HepG2 (cell line): ENCODE measurements at regions not wholly inside any gene's neighbourhood (a gene's known extent, or its start where the extent isn't known, plus 50 kb on each side); places are given as distances from the start of the nearest gene placed in this dataset.

Experiments used
- ATAC-seq: fragments of 200-7000 bp; cut with Tn5 transposase; 3 replicates; pipeline ENCODE4 v1.9.1; 2020; ENCODE audit warnings: mild to moderate bottlenecking, moderate library complexity
- BruUV-seq: library from RNA; stranded (reverse); fragments of 400-500 nt; replicated peaks from 2 replicates; lab custom pipeline; 2021; lab: Mats Ljungman, UMichigan
- CTCF ChIA-PET: fragments of 300-600 bp; formaldehyde crosslinking; extraction: SDS; loops from one replicate; lab custom pipeline; 2021; ENCODE audit warnings: low total read pairs, inconsistent platforms, low intra/inter-chr PET ratio; lab: Yijun Ruan, JAX
- POLR2A ChIA-PET: fragments of 350-600 bp; sonication (Branson Sonifier 250); formaldehyde crosslinking; loops from one replicate; lab custom pipeline; 2020; ENCODE audit warnings: antibody characterized with exemption, inconsistent platforms; lab: Yijun Ruan, JAX
- DNase-seq: peaks from one replicate; pipeline ENCODE4 v3.0.0-alpha.2; 2015; ENCODE audit warnings: low spot score
- FAIRE-seq: peaks from 3 replicates; lab custom pipeline; 2011; peaks lifted over from hg19 to GRCh38; lab: Jason Lieb, UNC
- H2AFZ ChIP-seq: one replicate; pipeline ENCODE4 v1.6.1; 2011; ENCODE audit warnings: low read length, inconsistent platforms
- H3K27ac ChIP-seq: fragments of 300-600 bp; 3 replicates; pipeline ENCODE4 v1.8.0; 2011; ENCODE audit warnings: mixed run types, mild to moderate bottlenecking, mixed read lengths, low read length, inconsistent platforms; ENCODE audit not compliant: insufficient read depth; ENCODE audit errors: extremely low read length
- H3K27me3 ChIP-seq, 2 experiments: fragments of 200-600 bp in 1 of 2; 2 replicates in 1 of 2; 3 replicates in 1 of 2; pipeline versions ENCODE4 v1.6.0 to v1.8.0; 2011; ENCODE audit warnings: low read length in 2 of 2, mild to moderate bottlenecking in 2 of 2, moderate library complexity in 2 of 2, inconsistent platforms in 1 of 2; ENCODE audit not compliant: insufficient read depth in 2 of 2, control insufficient read depth in 1 of 2
- H3K36me3 ChIP-seq, 2 experiments: fragments of 200-600 bp in 1 of 2; replicated peaks in 1 of 2; 2 replicates in 1 of 2; 3 replicates in 1 of 2; pipeline versions ENCODE4 v1.5.1 to v1.8.0; 2011; ENCODE audit warnings: low read length in 2 of 2, inconsistent platforms in 1 of 2; ENCODE audit not compliant: insufficient read depth in 2 of 2, control insufficient read depth in 1 of 2
- H3K4me1 ChIP-seq: 2 replicates; pipeline ENCODE4 v1.5.1; 2012; ENCODE audit warnings: low read length, inconsistent platforms; ENCODE audit not compliant: insufficient read depth
- H3K4me2 ChIP-seq: 2 replicates; pipeline ENCODE4 v1.6.0; 2011; ENCODE audit warnings: low read depth, low read length, inconsistent platforms
- H3K4me3 ChIP-seq, 3 experiments: fragments of 200-600 bp in 1 of 3; sonication (generic), shearing (Covaris generic) in 1 of 3; replicated peaks in 1 of 3; 2 replicates each; pipeline ENCODE4 v1.5.1; 2011 to 2016; ENCODE audit warnings: low read length in 3 of 3, inconsistent platforms in 2 of 3, low read depth in 2 of 3, mild to moderate bottlenecking in 2 of 3, control low read depth in 1 of 3, mixed read lengths in 1 of 3; ENCODE audit not compliant: insufficient read depth in 1 of 3
- H3K79me2 ChIP-seq: one replicate; pipeline ENCODE4 v1.6.1; 2011; ENCODE audit warnings: low read length, inconsistent platforms; ENCODE audit not compliant: insufficient read depth
- H3K9ac ChIP-seq: 2 replicates; pipeline ENCODE4 v1.6.0; 2011; ENCODE audit warnings: mild to moderate bottlenecking, low read depth, low read length, inconsistent platforms; ENCODE audit not compliant: insufficient read depth
- H3K9me3 ChIP-seq: 2 replicates; pipeline ENCODE4 v1.5.1; 2012; ENCODE audit warnings: mild to moderate bottlenecking, low read length
- H4K20me1 ChIP-seq: 2 replicates; pipeline ENCODE4 v1.6.0; 2011; ENCODE audit warnings: inconsistent platforms, mild to moderate bottlenecking, low read length, moderate library complexity; ENCODE audit not compliant: insufficient read depth
- E2F2 ChIP-seq: sonication (generic); formaldehyde crosslinking; IDR thresholded peaks from 2 replicates; pipeline ENCODE4 v1.4.0; 2020; ENCODE audit warnings: missing genetic modification reagents, borderline replicate concordance
- HES4 ChIP-seq: sonication (generic); formaldehyde crosslinking; IDR thresholded peaks from 2 replicates; pipeline ENCODE4 v1.9.0; 2021; ENCODE audit warnings: mild to moderate bottlenecking, missing genetic modification reagents, borderline replicate concordance
- KDM6A ChIP-seq: IDR thresholded peaks from 2 replicates; pipeline ENCODE4 v1.6.1; 2016; ENCODE audit warnings: low read depth
- SMYD3 ChIP-seq: sonication (generic); formaldehyde crosslinking; IDR thresholded peaks from 2 replicates; pipeline ENCODE4 v1.8.1; 2023; ENCODE audit warnings: mild to moderate bottlenecking, missing genetic modification reagents
- TBP ChIP-seq: sonication (generic); formaldehyde crosslinking; IDR thresholded peaks from 2 replicates; pipeline ENCODE4 v1.5.0; 2020; ENCODE audit warnings: missing genetic modification reagents
- TFDP1 ChIP-seq: IDR thresholded peaks from 2 replicates; pipeline ENCODE4 v1.6.1; 2016; ENCODE audit warnings: missing compliant biosample characterization, missing genetic modification reagents, borderline replicate concordance
- ZBTB43 ChIP-seq: sonication (generic); formaldehyde crosslinking; conservative IDR thresholded peaks from 2 replicates; pipeline ENCODE4 v1.4.0; 2020; ENCODE audit warnings: missing genetic modification reagents
- ZFP82 ChIP-seq: sonication (generic); formaldehyde crosslinking; IDR thresholded peaks from 2 replicates; pipeline ENCODE4 v1.5.1; 2020; ENCODE audit warnings: mild to moderate bottlenecking, missing genetic modification reagents, borderline replicate concordance
- ZNF160 ChIP-seq: sonication (generic); formaldehyde crosslinking; IDR thresholded peaks from 2 replicates; pipeline ENCODE4 v1.8.0; 2022; ENCODE audit warnings: mild to moderate bottlenecking, inconsistent platforms, missing genetic modification reagents
- ZNF280B ChIP-seq: sonication (generic); formaldehyde crosslinking; IDR thresholded peaks from 2 replicates; pipeline ENCODE4 v1.5.0; 2020; ENCODE audit warnings: missing genetic modification reagents, mild to moderate bottlenecking, borderline replicate concordance
- ZNF350 ChIP-seq: sonication (generic); formaldehyde crosslinking; IDR thresholded peaks from 2 replicates; pipeline ENCODE4 v1.4.0; 2020; ENCODE audit warnings: mild to moderate bottlenecking, low read depth, missing genetic modification reagents, borderline replicate concordance
- ZNF577 ChIP-seq: sonication (generic); formaldehyde crosslinking; IDR thresholded peaks from 2 replicates; pipeline ENCODE4 v1.4.0; 2020; ENCODE audit warnings: mild to moderate bottlenecking, low read depth, missing genetic modification reagents, borderline replicate concordance
- ZNF644 ChIP-seq: IDR thresholded peaks from 2 replicates; pipeline ENCODE4 v1.6.1; 2016; ENCODE audit warnings: low read depth
- ZNF674 ChIP-seq: sonication (generic); formaldehyde crosslinking; IDR thresholded peaks from 2 replicates; pipeline ENCODE4 v1.5.0; 2020; ENCODE audit warnings: low read depth, mild to moderate bottlenecking, missing genetic modification reagents
- WGBS: methylation state at CpG from one replicate; pipeline ENCODE4 v1.1.6; 2017; ENCODE audit warnings: low lambda C conversion rate; 5-methylcytosine and 5-hydroxymethylcytosine counted together
- in situ Hi-C: cut with HindIII; loops from 2 replicates; pipeline ENCODE4 v1.10.0; 2017; ENCODE audit warnings: low pct_unique_long_range_greater_than_20kb; ENCODE audit not compliant: extremely low pct_ligation_motif_present
- intact Hi-C: fragments of 100-400 bp; cut with micrococcal nuclease; formaldehyde crosslinking; loops from one replicate; pipeline ENCODE4 v1.10.0; 2022; ENCODE audit not compliant: unreplicated experiment
- TF ChIP-seq, protein P1 (sequence below): sonication (generic); formaldehyde crosslinking; IDR thresholded peaks from 2 replicates; pipeline ENCODE4 v1.4.0; 2020; ENCODE audit warnings: missing genetic modification reagents

- no peak for TF ChIP-seq ZNF644 (CRISPR knock-in tag)
- TF ChIP-seq ZNF160 (CRISPR knock-in tag) = no peak
- TF ChIP-seq ZNF350 (CRISPR knock-in tag) = no peak
- no peak for TF ChIP-seq ZNF280B
- no peak for TF ChIP-seq ZNF577 (CRISPR knock-in tag)
- TF ChIP-seq ZNF674 = no peak
- TF ChIP-seq SMYD3 (CRISPR knock-in tag) = no peak
- TF ChIP-seq, protein P1, sequence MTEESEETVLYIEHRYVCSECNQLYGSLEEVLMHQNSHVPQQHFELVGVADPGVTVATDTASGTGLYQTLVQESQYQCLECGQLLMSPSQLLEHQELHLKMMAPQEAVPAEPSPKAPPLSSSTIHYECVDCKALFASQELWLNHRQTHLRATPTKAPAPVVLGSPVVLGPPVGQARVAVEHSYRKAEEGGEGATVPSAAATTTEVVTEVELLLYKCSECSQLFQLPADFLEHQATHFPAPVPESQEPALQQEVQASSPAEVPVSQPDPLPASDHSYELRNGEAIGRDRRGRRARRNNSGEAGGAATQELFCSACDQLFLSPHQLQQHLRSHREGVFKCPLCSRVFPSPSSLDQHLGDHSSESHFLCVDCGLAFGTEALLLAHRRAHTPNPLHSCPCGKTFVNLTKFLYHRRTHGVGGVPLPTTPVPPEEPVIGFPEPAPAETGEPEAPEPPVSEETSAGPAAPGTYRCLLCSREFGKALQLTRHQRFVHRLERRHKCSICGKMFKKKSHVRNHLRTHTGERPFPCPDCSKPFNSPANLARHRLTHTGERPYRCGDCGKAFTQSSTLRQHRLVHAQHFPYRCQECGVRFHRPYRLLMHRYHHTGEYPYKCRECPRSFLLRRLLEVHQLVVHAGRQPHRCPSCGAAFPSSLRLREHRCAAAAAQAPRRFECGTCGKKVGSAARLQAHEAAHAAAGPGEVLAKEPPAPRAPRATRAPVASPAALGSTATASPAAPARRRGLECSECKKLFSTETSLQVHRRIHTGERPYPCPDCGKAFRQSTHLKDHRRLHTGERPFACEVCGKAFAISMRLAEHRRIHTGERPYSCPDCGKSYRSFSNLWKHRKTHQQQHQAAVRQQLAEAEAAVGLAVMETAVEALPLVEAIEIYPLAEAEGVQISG (CRISPR knock-in tag) = no peak
These were observed 891.1 kb downstream of the USP25 start (continued) for GRCh38 chr21:16620786-16621320.

DNA sequence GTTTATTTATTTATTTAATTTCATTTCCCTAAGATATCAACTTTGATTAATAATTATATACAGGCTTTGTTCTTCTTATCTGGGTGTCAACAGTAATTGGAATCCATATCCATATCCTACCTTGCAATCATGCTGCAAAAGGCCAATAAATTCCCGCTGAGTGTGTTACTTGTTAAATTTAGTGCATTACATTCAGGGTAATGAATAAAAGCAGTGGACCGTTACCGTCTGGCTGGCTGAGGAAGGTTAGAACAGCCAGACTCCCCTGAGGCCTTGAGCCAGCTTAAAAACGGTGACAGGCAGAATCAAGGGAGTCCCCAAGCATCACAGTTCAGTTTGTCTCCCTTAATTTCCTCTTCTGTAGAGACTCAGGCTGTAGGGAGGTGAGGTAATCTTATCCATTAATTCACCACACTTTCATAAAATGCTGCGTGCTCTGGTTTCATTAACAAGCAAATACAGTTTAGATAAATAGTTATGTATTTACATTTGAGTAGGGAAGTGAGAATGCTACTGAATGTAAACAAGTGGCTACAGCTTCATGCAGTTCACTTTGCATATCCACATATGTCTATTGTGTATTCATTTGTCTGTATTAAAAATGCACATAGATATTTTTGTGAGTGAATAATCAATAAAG lies 888.2 kb upstream of the CXADR start:
- DNase-seq (no peak), ATAC-seq (no peak), FAIRE-seq (no peak)
- ChIA-PET CTCF (no interaction called here), POLR2A (no interaction called here)
- H4K20me1 ChIP-seq = no peaks in the 10 kb centered on the region
- no peaks in the 10 kb centered on the region for H3K4me1 ChIP-seq
- in situ Hi-C loops = no loop called here
- no peaks in the 10 kb centered on the region; the same call in 1 of the 2 replicates for H3K9me3 ChIP-seq
- H2AFZ ChIP-seq = no peak overlapping the region
- H3K4me2 ChIP-seq = no peak overlapping the region
- 16% methylated on average over 5 of the region's 5 CpGs for WGBS
- BruUV-seq = no TSS peak
- H3K27ac ChIP-seq = no peak overlapping the region
- no peak overlapping the region for H3K9ac ChIP-seq
- H3K79me2 ChIP-seq = no peaks in the 10 kb centered on the region
- H3K36me3 ChIP-seq = no peaks in the 10 kb centered on the region
- intact Hi-C loops = no loop called here
- H3K4me3 ChIP-seq = no peak overlapping the region
- no peaks in the 10 kb centered on the region for H3K27me3 ChIP-seq
- TF ChIP-seq TBP (CRISPR knock-in tag) = no peak
- TF ChIP-seq HES4 (CRISPR knock-in tag) = no peak
- TF ChIP-seq ZFP82 (CRISPR knock-in tag) = no peak
- no peak for TF ChIP-seq E2F2 (CRISPR knock-in tag)
- TF ChIP-seq TFDP1 (CRISPR knock-in tag) = no peak
- TF ChIP-seq KDM6A (CRISPR knock-in tag) = no peak
- no peak for TF ChIP-seq ZBTB43 (CRISPR knock-in tag)
